ENCODE measurements at regions not wholly inside any gene's neighbourhood (a gene's known extent, or its start where the extent isn't known, plus 50 kb on each side); places are given as distances from the start of the nearest gene placed in this dataset.

DNA sequence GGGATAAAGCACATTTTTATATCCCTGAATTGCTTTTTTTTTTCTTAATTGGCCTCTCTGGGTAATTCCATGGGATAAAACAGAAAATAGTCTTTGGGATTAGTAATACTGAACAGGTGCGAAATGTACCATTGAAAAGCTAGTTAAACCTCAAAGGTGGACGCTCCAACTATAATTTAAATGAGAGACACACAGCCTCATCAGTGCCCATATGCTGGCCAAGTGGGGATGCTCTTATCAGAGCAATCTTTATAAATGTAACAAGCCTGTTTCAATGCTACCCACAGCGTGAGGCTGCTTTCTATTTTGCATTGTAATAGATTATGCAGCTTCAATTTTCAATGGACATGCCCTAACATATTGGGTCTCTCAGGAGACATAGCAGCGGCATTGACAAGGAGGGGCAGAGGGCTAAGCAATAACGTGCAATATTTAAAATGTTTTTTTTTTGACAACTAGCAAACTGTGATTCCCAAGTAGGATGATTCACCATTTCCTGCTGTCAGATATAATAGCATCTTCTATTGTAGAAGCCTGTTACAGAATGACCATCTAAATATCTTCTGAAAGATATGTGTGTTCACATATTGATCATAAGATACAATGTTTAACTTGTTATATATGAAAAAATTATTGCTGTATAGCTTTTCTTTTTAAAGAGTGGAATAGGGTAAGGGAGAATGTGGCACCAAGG, 91.3 kb upstream of the BET1 start:
- TF ChIP-seq POLR2A (IDR thresholded peaks at IDR 0.05; ENCODE audit: low read depth, low read length) (no peak), CTCF (IDR thresholded peaks at IDR 0.05; ENCODE audit: extremely low read depth in 1 of 2, insufficient read depth in 1 of 2, low read depth in 1 of 2, low read length in 2 of 2) (no peak), EZH2 (IDR thresholded peaks at IDR 0.05; ENCODE audit: borderline replicate concordance, low read depth, low read length, severe bottlenecking) (no peak), MYC (IDR thresholded peaks at IDR 0.05; ENCODE audit: low read depth, low read length) (no peak), POLR2AphosphoS5 (IDR thresholded peaks at IDR 0.05; ENCODE audit: insufficient read depth, low read depth, low read length) (no peak), GATA2 (IDR thresholded peaks at IDR 0.05; ENCODE audit: insufficient read depth, insufficient read length, low read depth, low read length) (no peak)
- TF ChIP-seq, protein P1, sequence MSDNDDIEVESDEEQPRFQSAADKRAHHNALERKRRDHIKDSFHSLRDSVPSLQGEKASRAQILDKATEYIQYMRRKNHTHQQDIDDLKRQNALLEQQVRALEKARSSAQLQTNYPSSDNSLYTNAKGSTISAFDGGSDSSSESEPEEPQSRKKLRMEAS (IDR thresholded peaks at IDR 0.05; ENCODE audit: insufficient read depth, insufficient read length): no peak
